ENCODE measurements at regions not wholly inside any gene's neighbourhood (a gene's known extent, or its start where the extent isn't known, plus 50 kb on each side); places are given as distances from the start of the nearest gene placed in this dataset.

- DNase-seq (ENCODE audit: unreplicated experiment) = peak; percentile 25
- no peak overlapping the region for H3K4me3 Mint-ChIP-seq (ENCODE audit: unreplicated experiment)
- H3K27ac Mint-ChIP-seq (ENCODE audit: low read depth, unreplicated experiment) = no peak overlapping the region
- H3K9me3 Mint-ChIP-seq (ENCODE audit: unreplicated experiment) = no peaks in the 10 kb centered on the region
- peaks cover 6% of the 10 kb centered on the region for H3K4me1 Mint-ChIP-seq (ENCODE audit: insufficient read depth, unreplicated experiment)
- no peaks in the 10 kb centered on the region for H3K27me3 Mint-ChIP-seq (ENCODE audit: insufficient read depth, unreplicated experiment)
- ChIA-PET CTCF (interaction anchor here (0.7 to 1.6 kb wide), 5 partner anchors 9 to 753 kb away, joined by 3 to 6 read pairs (median 3); no protein-coding TSS in a partner anchor), POLR2A (interaction anchor here (0.7 kb wide), 1 partner anchor 50 kb away, joined by 5 read pairs; no protein-coding TSS in a partner anchor)
- intact Hi-C loops (cut with micrococcal nuclease) = loop anchor here (10.0 kb wide), 2 partner anchors 500 to 1510 kb away; no protein-coding TSS in a partner anchor
- no peaks in the 10 kb centered on the region for H3K36me3 Mint-ChIP-seq (ENCODE audit: insufficient read depth, unreplicated experiment)
- no TSS peak for BruUV-seq (replicated peaks)
- TF ChIP-seq, protein P1, sequence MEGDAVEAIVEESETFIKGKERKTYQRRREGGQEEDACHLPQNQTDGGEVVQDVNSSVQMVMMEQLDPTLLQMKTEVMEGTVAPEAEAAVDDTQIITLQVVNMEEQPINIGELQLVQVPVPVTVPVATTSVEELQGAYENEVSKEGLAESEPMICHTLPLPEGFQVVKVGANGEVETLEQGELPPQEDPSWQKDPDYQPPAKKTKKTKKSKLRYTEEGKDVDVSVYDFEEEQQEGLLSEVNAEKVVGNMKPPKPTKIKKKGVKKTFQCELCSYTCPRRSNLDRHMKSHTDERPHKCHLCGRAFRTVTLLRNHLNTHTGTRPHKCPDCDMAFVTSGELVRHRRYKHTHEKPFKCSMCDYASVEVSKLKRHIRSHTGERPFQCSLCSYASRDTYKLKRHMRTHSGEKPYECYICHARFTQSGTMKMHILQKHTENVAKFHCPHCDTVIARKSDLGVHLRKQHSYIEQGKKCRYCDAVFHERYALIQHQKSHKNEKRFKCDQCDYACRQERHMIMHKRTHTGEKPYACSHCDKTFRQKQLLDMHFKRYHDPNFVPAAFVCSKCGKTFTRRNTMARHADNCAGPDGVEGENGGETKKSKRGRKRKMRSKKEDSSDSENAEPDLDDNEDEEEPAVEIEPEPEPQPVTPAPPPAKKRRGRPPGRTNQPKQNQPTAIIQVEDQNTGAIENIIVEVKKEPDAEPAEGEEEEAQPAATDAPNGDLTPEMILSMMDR (IDR thresholded peaks at IDR 0.05; ENCODE audit: unreplicated experiment) = peak; percentile 25
Observed at GRCh38 chr1:195804547-195804946, 803.7 kb downstream of the KCNT2 start.

GRCh38 chr1:195799016-195799415 is 809.2 kb downstream of the KCNT2 start:
- POLR2A ChIA-PET = no interaction called here
- DNase-seq (ENCODE audit: unreplicated experiment) = no peak
- H3K4me1 Mint-ChIP-seq (ENCODE audit: insufficient read depth, unreplicated experiment) = peaks cover 6% of the 10 kb centered on the region
- H3K4me3 Mint-ChIP-seq (ENCODE audit: unreplicated experiment) = no peak overlapping the region
- peaks cover 7% of the 10 kb centered on the region for H3K9me3 Mint-ChIP-seq (ENCODE audit: unreplicated experiment)
- BruUV-seq (replicated peaks) = no TSS peak
- TF ChIP-seq, protein P1 (IDR thresholded peaks at IDR 0.05; ENCODE audit: unreplicated experiment) = no peak
- H3K36me3 Mint-ChIP-seq (ENCODE audit: insufficient read depth, unreplicated experiment) = no peaks in the 10 kb centered on the region
- no peak overlapping the region for H3K27ac Mint-ChIP-seq (ENCODE audit: low read depth, unreplicated experiment)
- intact Hi-C loops (cut with micrococcal nuclease) = no loop called here
- no peaks in the 10 kb centered on the region for H3K27me3 Mint-ChIP-seq (ENCODE audit: insufficient read depth, unreplicated experiment)
- CTCF ChIA-PET = no interaction called here

- H3K4me3 Mint-ChIP-seq (ENCODE audit: unreplicated experiment) = no peak overlapping the region
- peaks cover 7% of the 10 kb centered on the region for H3K9me3 Mint-ChIP-seq (ENCODE audit: unreplicated experiment)
- CTCF ChIA-PET = no interaction called here
- no peak for DNase-seq (ENCODE audit: unreplicated experiment)
- H3K27ac Mint-ChIP-seq (ENCODE audit: low read depth, unreplicated experiment) = no peak overlapping the region
- intact Hi-C loops (cut with micrococcal nuclease) = no loop called here
- H3K4me1 Mint-ChIP-seq (ENCODE audit: insufficient read depth, unreplicated experiment) = no peaks in the 10 kb centered on the region
- BruUV-seq (replicated peaks) = no TSS peak
- TF ChIP-seq, protein P1 (IDR thresholded peaks at IDR 0.05; ENCODE audit: unreplicated experiment) = no peak
- POLR2A ChIA-PET = no interaction called here
- H3K36me3 Mint-ChIP-seq (ENCODE audit: insufficient read depth, unreplicated experiment) = no peaks in the 10 kb centered on the region
- no peaks in the 10 kb centered on the region for H3K27me3 Mint-ChIP-seq (ENCODE audit: insufficient read depth, unreplicated experiment)
Observed at GRCh38 chr1:195794225-195794624, 814.0 kb downstream of the KCNT2 start.

DNA sequence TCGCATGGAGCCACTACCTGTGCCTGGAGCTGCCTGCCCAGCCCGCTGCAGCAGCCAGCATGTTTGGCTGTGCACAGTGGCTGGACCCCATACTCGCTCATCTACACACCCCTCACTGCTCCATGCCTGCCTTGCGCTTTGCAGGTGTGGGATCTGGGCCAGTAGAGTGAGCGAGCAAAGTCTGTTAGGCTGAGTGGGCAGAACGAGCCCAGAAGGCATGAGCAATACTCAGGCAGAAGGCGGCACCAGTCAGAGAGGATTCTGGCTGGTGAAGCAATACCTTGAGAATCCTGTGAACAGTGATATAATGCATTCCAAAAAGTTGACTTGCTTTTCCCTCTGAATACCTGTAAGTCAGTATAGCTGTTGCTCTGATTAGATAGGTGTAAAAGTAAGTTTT is 816.4 kb downstream of the KCNT2 start:
- POLR2A ChIA-PET = no interaction called here
- no peaks in the 10 kb centered on the region for H3K36me3 Mint-ChIP-seq (ENCODE audit: insufficient read depth, unreplicated experiment)
- H3K9me3 Mint-ChIP-seq (ENCODE audit: unreplicated experiment) = peaks cover 14% of the 10 kb centered on the region
- CTCF ChIA-PET = no interaction called here
- H3K4me1 Mint-ChIP-seq (ENCODE audit: insufficient read depth, unreplicated experiment) = no peaks in the 10 kb centered on the region
- DNase-seq (ENCODE audit: unreplicated experiment) = no peak
- no TSS peak for BruUV-seq (replicated peaks)
- no peak overlapping the region for H3K27ac Mint-ChIP-seq (ENCODE audit: low read depth, unreplicated experiment)
- intact Hi-C loops (cut with micrococcal nuclease) = no loop called here
- H3K27me3 Mint-ChIP-seq (ENCODE audit: insufficient read depth, unreplicated experiment) = no peaks in the 10 kb centered on the region
- no peak overlapping the region for H3K4me3 Mint-ChIP-seq (ENCODE audit: unreplicated experiment)
- TF ChIP-seq, protein P1 (IDR thresholded peaks at IDR 0.05; ENCODE audit: unreplicated experiment) = no peak
